Nephron progenitor cell (in vitro differentiated cells): ENCODE measurements at regions not wholly inside any gene's neighbourhood (a gene's known extent, or its start where the extent isn't known, plus 50 kb on each side); places are given as distances from the start of the nearest gene placed in this dataset.

Experiments
- DNase-seq: peaks from one replicate; pipeline ENCODE4 v3.0.0; 2021
- H3K27ac Mint-ChIP-seq: 2 replicates; pipeline ENCODE4 v1.8.0; 2021; ENCODE audit warnings: mild to moderate bottlenecking, moderate library complexity, mixed read lengths
- H3K27me3 Mint-ChIP-seq: 2 replicates; pipeline ENCODE4 v1.8.0; 2021; ENCODE audit warnings: mild to moderate bottlenecking, low read depth, mixed read lengths; ENCODE audit not compliant: poor library complexity
- H3K36me3 Mint-ChIP-seq: 2 replicates; pipeline ENCODE4 v1.8.0; 2021; ENCODE audit warnings: low read depth, mixed read lengths
- H3K4me1 Mint-ChIP-seq: 2 replicates; pipeline ENCODE4 v1.8.0; 2021; ENCODE audit warnings: mixed read lengths
- H3K4me3 Mint-ChIP-seq: 2 replicates; pipeline ENCODE4 v1.8.0; 2021; ENCODE audit warnings: mild to moderate bottlenecking, moderate library complexity, mixed read lengths
- H3K9me3 Mint-ChIP-seq: 2 replicates; pipeline ENCODE4 v1.8.0; 2021; ENCODE audit warnings: mild to moderate bottlenecking, moderate library complexity, mixed read lengths
- CTCF ChIP-seq: fragments of 200-600 bp; sonication (generic); IDR thresholded peaks from 2 replicates; pipeline ENCODE4 v1.5.0; 2021; ENCODE audit warnings: antibody characterized with exemption

- Mint-ChIP-seq H3K4me1 (peaks cover 6% of the 10 kb centered on the region), H3K9me3 (peaks cover 26% of the 10 kb centered on the region), H3K4me3 (no peak overlapping the region), H3K27ac (no peak overlapping the region), H3K36me3 (no peaks in the 10 kb centered on the region), H3K27me3 (no peaks in the 10 kb centered on the region)
- DNase-seq, result peak; percentile 3
- TF ChIP-seq CTCF, result no peak
These were observed 1158.7 kb downstream of the DTWD2 start for GRCh38 chr5:117829646-117830045.

- Mint-ChIP-seq H3K27ac (no peak overlapping the region), H3K4me1 (no peaks in the 10 kb centered on the region), H3K27me3 (no peaks in the 10 kb centered on the region), H3K9me3 (peaks cover 26% of the 10 kb centered on the region), H3K36me3 (peaks cover 8% of the 10 kb centered on the region), H3K4me3 (no peak overlapping the region)
- TF ChIP-seq CTCF, result no peak
- no peak for DNase-seq
These were observed 1174.5 kb downstream of the DTWD2 start for GRCh38 chr5:117813850-117814249.

GRCh38 chr5:117812861-117813260, 1175.5 kb downstream of the DTWD2 start:
- Mint-ChIP-seq H3K27ac (no peak overlapping the region), H3K36me3 (peaks cover 8% of the 10 kb centered on the region), H3K9me3 (peaks cover 25% of the 10 kb centered on the region), H3K4me3 (no peak overlapping the region), H3K4me1 (no peaks in the 10 kb centered on the region), H3K27me3 (no peaks in the 10 kb centered on the region)
- no peak for DNase-seq
- no peak for TF ChIP-seq CTCF

GRCh38 chr5:117809251-117809650, 1179.1 kb downstream of the DTWD2 start:
- H3K27me3 Mint-ChIP-seq, result no peaks in the 10 kb centered on the region
- DNase-seq, result no peak
- H3K36me3 Mint-ChIP-seq, result no peaks in the 10 kb centered on the region
- peaks cover 4% of the 10 kb centered on the region for H3K9me3 Mint-ChIP-seq
- H3K4me1 Mint-ChIP-seq, result peaks cover 16% of the 10 kb centered on the region
- no peak overlapping the region for H3K27ac Mint-ChIP-seq
- no peak overlapping the region for H3K4me3 Mint-ChIP-seq
- TF ChIP-seq CTCF, result no peak

- H3K4me3 Mint-ChIP-seq, result no peak overlapping the region
- no peak overlapping the region for H3K27ac Mint-ChIP-seq
- peaks cover 13% of the 10 kb centered on the region for H3K9me3 Mint-ChIP-seq
- no peaks in the 10 kb centered on the region for H3K27me3 Mint-ChIP-seq
- DNase-seq, result no peak
- TF ChIP-seq CTCF, result no peak
- H3K36me3 Mint-ChIP-seq, result no peaks in the 10 kb centered on the region
- H3K4me1 Mint-ChIP-seq, result peaks cover 16% of the 10 kb centered on the region
These were observed 1183.3 kb downstream of the DTWD2 start for GRCh38 chr5:117805058-117805457.

- no peaks in the 10 kb centered on the region for H3K27me3 Mint-ChIP-seq
- no peak for DNase-seq
- no peak overlapping the region for H3K27ac Mint-ChIP-seq
- H3K4me3 Mint-ChIP-seq, result no peak overlapping the region
- no peak for TF ChIP-seq CTCF
- H3K36me3 Mint-ChIP-seq, result no peaks in the 10 kb centered on the region
- H3K9me3 Mint-ChIP-seq, result peaks cover 13% of the 10 kb centered on the region
- peaks cover 16% of the 10 kb centered on the region for H3K4me1 Mint-ChIP-seq
These were observed 1184.8 kb downstream of the DTWD2 start for GRCh38 chr5:117803533-117803932.
